ENCODE measurements at regions not wholly inside any gene's neighbourhood (a gene's known extent, or its start where the extent isn't known, plus 50 kb on each side); places are given as distances from the start of the nearest gene placed in this dataset.
"Not testable (repeated sequence)": the region's sequence is repeated elsewhere in the genome, so short reads cannot be mapped to it uniquely, and the experiment has no call there.

DNA sequence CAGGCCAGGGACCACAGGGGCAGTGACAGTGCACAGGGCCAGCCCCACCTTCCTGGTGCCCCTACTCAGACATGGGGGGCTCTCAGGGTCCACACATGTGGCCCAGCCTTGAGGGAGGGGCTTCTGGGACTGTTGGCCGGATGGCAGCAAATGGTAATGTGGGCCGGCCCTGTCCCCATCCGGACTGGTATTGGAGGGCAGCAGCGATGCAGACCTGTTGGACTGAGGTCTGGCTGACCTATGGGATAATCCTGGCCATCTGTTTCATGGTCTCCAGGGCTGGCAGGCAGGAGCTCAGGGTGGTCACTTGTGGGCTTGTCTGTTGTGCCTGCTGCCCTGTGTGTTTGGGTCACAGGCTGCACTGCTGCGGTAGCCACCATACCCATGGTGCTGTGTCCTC is 387.5 kb downstream of the TMEM121 start:
- TF ChIP-seq SPI1 (IDR thresholded peaks at IDR 0.05; ENCODE audit: borderline replicate concordance, low read depth) (no peak), POLR2AphosphoS5 (IDR thresholded peaks at IDR 0.05; ENCODE audit: low read depth) (no peak), GABPA (IDR thresholded peaks at IDR 0.05; ENCODE audit: low read depth) (no peak)
- TF ChIP-seq, protein P1, sequence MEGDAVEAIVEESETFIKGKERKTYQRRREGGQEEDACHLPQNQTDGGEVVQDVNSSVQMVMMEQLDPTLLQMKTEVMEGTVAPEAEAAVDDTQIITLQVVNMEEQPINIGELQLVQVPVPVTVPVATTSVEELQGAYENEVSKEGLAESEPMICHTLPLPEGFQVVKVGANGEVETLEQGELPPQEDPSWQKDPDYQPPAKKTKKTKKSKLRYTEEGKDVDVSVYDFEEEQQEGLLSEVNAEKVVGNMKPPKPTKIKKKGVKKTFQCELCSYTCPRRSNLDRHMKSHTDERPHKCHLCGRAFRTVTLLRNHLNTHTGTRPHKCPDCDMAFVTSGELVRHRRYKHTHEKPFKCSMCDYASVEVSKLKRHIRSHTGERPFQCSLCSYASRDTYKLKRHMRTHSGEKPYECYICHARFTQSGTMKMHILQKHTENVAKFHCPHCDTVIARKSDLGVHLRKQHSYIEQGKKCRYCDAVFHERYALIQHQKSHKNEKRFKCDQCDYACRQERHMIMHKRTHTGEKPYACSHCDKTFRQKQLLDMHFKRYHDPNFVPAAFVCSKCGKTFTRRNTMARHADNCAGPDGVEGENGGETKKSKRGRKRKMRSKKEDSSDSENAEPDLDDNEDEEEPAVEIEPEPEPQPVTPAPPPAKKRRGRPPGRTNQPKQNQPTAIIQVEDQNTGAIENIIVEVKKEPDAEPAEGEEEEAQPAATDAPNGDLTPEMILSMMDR (IDR thresholded peaks at IDR 0.05; ENCODE audit: insufficient read depth, low read length): no peak
- TF ChIP-seq, protein P2, sequence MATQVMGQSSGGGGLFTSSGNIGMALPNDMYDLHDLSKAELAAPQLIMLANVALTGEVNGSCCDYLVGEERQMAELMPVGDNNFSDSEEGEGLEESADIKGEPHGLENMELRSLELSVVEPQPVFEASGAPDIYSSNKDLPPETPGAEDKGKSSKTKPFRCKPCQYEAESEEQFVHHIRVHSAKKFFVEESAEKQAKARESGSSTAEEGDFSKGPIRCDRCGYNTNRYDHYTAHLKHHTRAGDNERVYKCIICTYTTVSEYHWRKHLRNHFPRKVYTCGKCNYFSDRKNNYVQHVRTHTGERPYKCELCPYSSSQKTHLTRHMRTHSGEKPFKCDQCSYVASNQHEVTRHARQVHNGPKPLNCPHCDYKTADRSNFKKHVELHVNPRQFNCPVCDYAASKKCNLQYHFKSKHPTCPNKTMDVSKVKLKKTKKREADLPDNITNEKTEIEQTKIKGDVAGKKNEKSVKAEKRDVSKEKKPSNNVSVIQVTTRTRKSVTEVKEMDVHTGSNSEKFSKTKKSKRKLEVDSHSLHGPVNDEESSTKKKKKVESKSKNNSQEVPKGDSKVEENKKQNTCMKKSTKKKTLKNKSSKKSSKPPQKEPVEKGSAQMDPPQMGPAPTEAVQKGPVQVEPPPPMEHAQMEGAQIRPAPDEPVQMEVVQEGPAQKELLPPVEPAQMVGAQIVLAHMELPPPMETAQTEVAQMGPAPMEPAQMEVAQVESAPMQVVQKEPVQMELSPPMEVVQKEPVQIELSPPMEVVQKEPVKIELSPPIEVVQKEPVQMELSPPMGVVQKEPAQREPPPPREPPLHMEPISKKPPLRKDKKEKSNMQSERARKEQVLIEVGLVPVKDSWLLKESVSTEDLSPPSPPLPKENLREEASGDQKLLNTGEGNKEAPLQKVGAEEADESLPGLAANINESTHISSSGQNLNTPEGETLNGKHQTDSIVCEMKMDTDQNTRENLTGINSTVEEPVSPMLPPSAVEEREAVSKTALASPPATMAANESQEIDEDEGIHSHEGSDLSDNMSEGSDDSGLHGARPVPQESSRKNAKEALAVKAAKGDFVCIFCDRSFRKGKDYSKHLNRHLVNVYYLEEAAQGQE (IDR thresholded peaks at IDR 0.05; ENCODE audit: insufficient replicate concordance, low read depth): no peak
- Histone ChIP-seq H3K4me3 (replicated peaks; ENCODE audit: insufficient read depth, low read length) (no peak overlapping the region), H3K27me3 (ENCODE audit: insufficient read depth, poor library complexity, severe bottlenecking) (no peaks in the 10 kb centered on the region), H3K27ac (replicated peaks) (no peak overlapping the region)
- no peak for DNase-seq (ENCODE audit: low read depth in 1 of 2, low spot score in 1 of 2)

DNA sequence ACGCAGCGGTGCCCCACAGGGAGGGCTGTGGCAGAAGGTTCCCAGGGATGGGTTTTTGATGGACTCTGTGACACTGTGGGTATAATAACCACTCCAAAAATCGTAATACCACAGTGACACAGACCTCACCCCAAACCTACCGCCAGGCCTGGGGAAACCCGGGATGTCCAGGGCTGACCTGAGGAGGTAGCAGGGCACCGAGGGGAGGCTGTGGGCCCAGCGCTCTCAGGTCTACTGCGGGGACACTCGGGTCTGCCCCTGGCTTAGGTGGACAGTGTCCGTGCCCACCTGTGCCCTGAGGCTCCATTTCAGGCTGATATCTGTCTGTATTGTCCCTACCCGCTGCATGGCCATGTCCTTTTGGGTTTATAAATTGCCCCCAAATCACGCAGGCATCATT is 387.9 kb downstream of the TMEM121 start:
- not testable (repeated sequence) for H3K27me3 ChIP-seq (ENCODE audit: insufficient read depth, poor library complexity, severe bottlenecking); DNase-seq (ENCODE audit: low read depth in 1 of 2, low spot score in 1 of 2); H3K27ac ChIP-seq (replicated peaks)

DNA sequence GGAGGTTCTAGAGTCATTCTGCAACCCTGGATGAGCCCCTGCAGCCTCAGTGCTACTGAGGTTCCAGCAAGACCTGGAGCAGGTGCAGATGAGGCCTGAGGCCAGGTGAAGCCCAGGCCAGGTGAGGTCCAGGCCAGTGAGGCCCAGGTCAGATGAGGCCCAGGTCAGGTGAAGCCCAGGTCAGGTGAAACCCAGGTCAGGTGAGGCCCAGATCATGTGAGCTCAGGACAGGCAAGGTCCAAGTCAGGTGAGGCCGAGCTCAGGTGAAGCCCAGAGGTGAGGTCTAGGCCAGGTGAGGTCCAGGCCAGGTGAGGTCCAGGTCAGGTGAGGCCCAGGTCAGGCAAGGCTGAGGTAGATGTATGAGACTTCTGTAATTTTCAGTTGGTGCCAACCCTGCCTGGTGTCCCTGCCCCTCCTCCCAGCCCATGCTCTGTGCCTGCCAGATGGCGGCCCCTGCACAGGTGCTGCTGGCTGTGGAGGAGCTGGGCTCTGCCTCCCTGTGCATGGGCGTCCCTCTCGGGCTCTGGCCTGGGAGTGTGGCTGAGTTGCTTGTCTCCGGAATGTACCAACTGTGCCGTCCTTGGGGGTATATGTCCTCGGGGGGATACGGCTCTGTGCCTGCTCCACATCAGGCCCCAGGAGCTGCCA is 388.5 kb downstream of the TMEM121 start:
- H3K27me3 ChIP-seq (ENCODE audit: insufficient read depth, poor library complexity, severe bottlenecking): no peaks in the 10 kb centered on the region
- no peak for TF ChIP-seq GABPA (IDR thresholded peaks at IDR 0.05; ENCODE audit: low read depth)
- DNase-seq (ENCODE audit: low read depth in 1 of 2, low spot score in 1 of 2): no peak
- H3K27ac ChIP-seq (replicated peaks): no peak overlapping the region
- H3K4me3 ChIP-seq (replicated peaks; ENCODE audit: insufficient read depth, low read length): no peak overlapping the region

More for the DNA sequence above, 387.9 kb downstream of the TMEM121 start:
- not testable (repeated sequence) for H3K4me3 ChIP-seq (replicated peaks; ENCODE audit: insufficient read depth, low read length)

DNA sequence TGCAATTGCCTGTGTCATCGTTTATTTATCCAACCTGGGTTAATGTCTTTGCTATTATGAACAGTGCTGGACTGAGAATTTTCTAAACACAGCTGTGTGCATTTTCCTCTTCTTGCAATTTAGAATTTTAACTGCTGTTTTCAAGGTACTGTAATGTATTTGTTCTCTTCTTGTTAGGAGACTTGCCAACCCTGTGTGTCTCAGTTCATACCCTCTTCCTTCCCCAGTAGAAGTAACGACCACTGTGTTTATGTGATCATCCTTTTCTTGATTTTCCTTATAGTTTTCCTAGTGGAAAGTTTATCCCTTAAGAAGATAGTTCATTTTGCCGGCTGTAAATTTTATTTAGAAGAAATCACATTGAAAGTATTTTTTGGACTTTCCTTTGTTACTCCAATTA is 389.2 kb downstream of the TMEM121 start:
- H3K4me3 ChIP-seq (replicated peaks; ENCODE audit: insufficient read depth, low read length); H3K27ac ChIP-seq (replicated peaks); DNase-seq (ENCODE audit: low read depth in 1 of 2, low spot score in 1 of 2); H3K27me3 ChIP-seq (ENCODE audit: insufficient read depth, poor library complexity, severe bottlenecking): not testable (repeated sequence)

- H3K4me3 ChIP-seq (replicated peaks; ENCODE audit: insufficient read depth, low read length); H3K27ac ChIP-seq (replicated peaks); DNase-seq (ENCODE audit: low read depth in 1 of 2, low spot score in 1 of 2); H3K27me3 ChIP-seq (ENCODE audit: insufficient read depth, poor library complexity, severe bottlenecking): not testable (repeated sequence)
Observed at GRCh38 chr14:105917136-105917932, 391.0 kb downstream of the TMEM121 start.

- no peaks in the 10 kb centered on the region for H3K27me3 ChIP-seq (ENCODE audit: insufficient read depth, poor library complexity, severe bottlenecking)
- H3K27ac ChIP-seq (replicated peaks): no peak overlapping the region
- TF ChIP-seq POLR2AphosphoS5 (IDR thresholded peaks at IDR 0.05; ENCODE audit: low read depth): no peak
- TF ChIP-seq SPI1 (IDR thresholded peaks at IDR 0.05; ENCODE audit: borderline replicate concordance, low read depth): no peak
- H3K4me3 ChIP-seq (replicated peaks; ENCODE audit: insufficient read depth, low read length): no peak overlapping the region
- no peak for DNase-seq (ENCODE audit: low read depth in 1 of 2, low spot score in 1 of 2)
Observed at GRCh38 chr14:105917933-105918436, 391.6 kb downstream of the TMEM121 start.

GRCh38 chr14:105918496-105919262 is 392.3 kb downstream of the TMEM121 start:
- DNase-seq (ENCODE audit: low read depth in 1 of 2, low spot score in 1 of 2): no peak
- H3K27me3 ChIP-seq (ENCODE audit: insufficient read depth, poor library complexity, severe bottlenecking): no peaks in the 10 kb centered on the region
- no peak for TF ChIP-seq SPI1 (IDR thresholded peaks at IDR 0.05; ENCODE audit: borderline replicate concordance, low read depth)
- TF ChIP-seq GABPA (IDR thresholded peaks at IDR 0.05; ENCODE audit: low read depth): no peak
- TF ChIP-seq, protein P2 (IDR thresholded peaks at IDR 0.05; ENCODE audit: insufficient replicate concordance, low read depth): no peak
- TF ChIP-seq, protein P1 (IDR thresholded peaks at IDR 0.05; ENCODE audit: insufficient read depth, low read length): no peak
- TF ChIP-seq POLR2AphosphoS5 (IDR thresholded peaks at IDR 0.05; ENCODE audit: low read depth): no peak
- no peak overlapping the region for H3K27ac ChIP-seq (replicated peaks)
- no peak overlapping the region for H3K4me3 ChIP-seq (replicated peaks; ENCODE audit: insufficient read depth, low read length)
